HepG2 (cell line): ENCODE measurements at regions not wholly inside any gene's neighbourhood (a gene's known extent, or its start where the extent isn't known, plus 50 kb on each side); places are given as distances from the start of the nearest gene placed in this dataset.

Experiments
- ATAC-seq: fragments of 200-7000 bp; cut with Tn5 transposase; 3 replicates; pipeline ENCODE4 v1.9.1; 2020; ENCODE audit warnings: mild to moderate bottlenecking, moderate library complexity
- BruUV-seq: library from RNA; stranded (reverse); fragments of 400-500 nt; replicated peaks from 2 replicates; lab custom pipeline; 2021; lab: Mats Ljungman, UMichigan
- CTCF ChIA-PET: fragments of 300-600 bp; formaldehyde crosslinking; extraction: SDS; loops from one replicate; lab custom pipeline; 2021; ENCODE audit warnings: low total read pairs, inconsistent platforms, low intra/inter-chr PET ratio; lab: Yijun Ruan, JAX
- POLR2A ChIA-PET: fragments of 350-600 bp; sonication (Branson Sonifier 250); formaldehyde crosslinking; loops from one replicate; lab custom pipeline; 2020; ENCODE audit warnings: antibody characterized with exemption, inconsistent platforms; lab: Yijun Ruan, JAX
- DNase-seq: peaks from one replicate; pipeline ENCODE4 v3.0.0-alpha.2; 2015; ENCODE audit warnings: low spot score
- FAIRE-seq: peaks from 3 replicates; lab custom pipeline; 2011; peaks lifted over from hg19 to GRCh38; lab: Jason Lieb, UNC
- H2AFZ ChIP-seq: one replicate; pipeline ENCODE4 v1.6.1; 2011; ENCODE audit warnings: low read length, inconsistent platforms
- H3K27ac ChIP-seq: fragments of 300-600 bp; 3 replicates; pipeline ENCODE4 v1.8.0; 2011; ENCODE audit warnings: mixed run types, mild to moderate bottlenecking, mixed read lengths, low read length, inconsistent platforms; ENCODE audit not compliant: insufficient read depth; ENCODE audit errors: extremely low read length
- H3K27me3 ChIP-seq, 2 experiments: fragments of 200-600 bp in 1 of 2; 2 replicates in 1 of 2; 3 replicates in 1 of 2; pipeline versions ENCODE4 v1.6.0 to v1.8.0; 2011; ENCODE audit warnings: low read length in 2 of 2, mild to moderate bottlenecking in 2 of 2, moderate library complexity in 2 of 2, inconsistent platforms in 1 of 2; ENCODE audit not compliant: insufficient read depth in 2 of 2, control insufficient read depth in 1 of 2
- H3K36me3 ChIP-seq, 2 experiments: fragments of 200-600 bp in 1 of 2; replicated peaks in 1 of 2; 2 replicates in 1 of 2; 3 replicates in 1 of 2; pipeline versions ENCODE4 v1.5.1 to v1.8.0; 2011; ENCODE audit warnings: low read length in 2 of 2, inconsistent platforms in 1 of 2; ENCODE audit not compliant: insufficient read depth in 2 of 2, control insufficient read depth in 1 of 2
- H3K4me1 ChIP-seq: 2 replicates; pipeline ENCODE4 v1.5.1; 2012; ENCODE audit warnings: low read length, inconsistent platforms; ENCODE audit not compliant: insufficient read depth
- H3K4me2 ChIP-seq: 2 replicates; pipeline ENCODE4 v1.6.0; 2011; ENCODE audit warnings: low read depth, low read length, inconsistent platforms
- H3K4me3 ChIP-seq, 3 experiments: fragments of 200-600 bp in 1 of 3; sonication (generic), shearing (Covaris generic) in 1 of 3; replicated peaks in 1 of 3; 2 replicates each; pipeline ENCODE4 v1.5.1; 2011 to 2016; ENCODE audit warnings: low read length in 3 of 3, inconsistent platforms in 2 of 3, low read depth in 2 of 3, mild to moderate bottlenecking in 2 of 3, control low read depth in 1 of 3, mixed read lengths in 1 of 3; ENCODE audit not compliant: insufficient read depth in 1 of 3
- H3K79me2 ChIP-seq: one replicate; pipeline ENCODE4 v1.6.1; 2011; ENCODE audit warnings: low read length, inconsistent platforms; ENCODE audit not compliant: insufficient read depth
- H3K9ac ChIP-seq: 2 replicates; pipeline ENCODE4 v1.6.0; 2011; ENCODE audit warnings: mild to moderate bottlenecking, low read depth, low read length, inconsistent platforms; ENCODE audit not compliant: insufficient read depth
- H3K9me3 ChIP-seq: 2 replicates; pipeline ENCODE4 v1.5.1; 2012; ENCODE audit warnings: mild to moderate bottlenecking, low read length
- H4K20me1 ChIP-seq: 2 replicates; pipeline ENCODE4 v1.6.0; 2011; ENCODE audit warnings: inconsistent platforms, mild to moderate bottlenecking, low read length, moderate library complexity; ENCODE audit not compliant: insufficient read depth
- ARNT2 ChIP-seq: sonication (generic); formaldehyde crosslinking; IDR thresholded peaks from 2 replicates; pipeline ENCODE4 v1.8.0; 2022; ENCODE audit warnings: mild to moderate bottlenecking, low read depth, missing genetic modification reagents, moderate library complexity
- SIN3B ChIP-seq: fragments of 150-350 bp; IDR thresholded peaks from 2 replicates; pipeline ENCODE4 v1.6.1; 2014; ENCODE audit warnings: low read length
- ZNF564 ChIP-seq: sonication (generic); formaldehyde crosslinking; IDR thresholded peaks from 2 replicates; pipeline ENCODE4 v1.8.1; 2023; ENCODE audit warnings: mild to moderate bottlenecking, missing genetic modification reagents
- WGBS: methylation state at CpG from one replicate; pipeline ENCODE4 v1.1.6; 2017; ENCODE audit warnings: low lambda C conversion rate; 5-methylcytosine and 5-hydroxymethylcytosine counted together
- in situ Hi-C: cut with HindIII; loops from 2 replicates; pipeline ENCODE4 v1.10.0; 2017; ENCODE audit warnings: low pct_unique_long_range_greater_than_20kb; ENCODE audit not compliant: extremely low pct_ligation_motif_present
- intact Hi-C: fragments of 100-400 bp; cut with micrococcal nuclease; formaldehyde crosslinking; loops from one replicate; pipeline ENCODE4 v1.10.0; 2022; ENCODE audit not compliant: unreplicated experiment
- TF ChIP-seq, protein P1 (sequence below): sonication (generic); formaldehyde crosslinking; IDR thresholded peaks from 2 replicates; pipeline ENCODE4 v1.4.0; 2020; ENCODE audit warnings: missing genetic modification reagents

DNA sequence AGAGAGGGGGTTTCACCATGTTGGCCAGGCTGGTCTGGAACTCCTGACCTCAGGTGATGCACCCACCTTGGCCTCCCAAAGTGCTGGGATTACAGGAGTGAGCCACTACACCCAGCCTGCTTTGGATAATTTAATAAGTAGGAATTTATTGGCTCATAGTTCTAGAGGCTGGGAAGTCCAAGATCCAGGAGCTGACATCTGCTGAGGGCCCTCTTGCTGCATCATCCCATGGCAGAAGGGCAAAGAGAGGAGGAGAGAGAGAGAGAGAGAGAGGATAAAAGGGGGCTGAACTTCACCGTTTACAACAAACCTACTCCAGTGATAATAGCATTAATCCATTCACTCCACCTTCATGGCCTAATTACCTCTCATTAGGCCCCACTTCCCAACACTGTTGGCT lies 62.0 kb upstream of the HES1 start:
- Histone ChIP-seq H3K9me3 (no peaks in the 10 kb centered on the region), H3K27ac (no peak overlapping the region), H3K36me3 (no peaks in the 10 kb centered on the region), H3K4me1 (peaks cover 83% of the 10 kb centered on the region), H3K27me3 (no peaks in the 10 kb centered on the region; a peak in 1 of 5 replicates), H2AFZ (no peak overlapping the region), H4K20me1 (no peaks in the 10 kb centered on the region), H3K4me3 (no peak overlapping the region), H3K9ac (no peak overlapping the region), H3K4me2 (no peak overlapping the region), H3K79me2 (no peaks in the 10 kb centered on the region)
- no TSS peak for BruUV-seq
- TF ChIP-seq, protein P1, sequence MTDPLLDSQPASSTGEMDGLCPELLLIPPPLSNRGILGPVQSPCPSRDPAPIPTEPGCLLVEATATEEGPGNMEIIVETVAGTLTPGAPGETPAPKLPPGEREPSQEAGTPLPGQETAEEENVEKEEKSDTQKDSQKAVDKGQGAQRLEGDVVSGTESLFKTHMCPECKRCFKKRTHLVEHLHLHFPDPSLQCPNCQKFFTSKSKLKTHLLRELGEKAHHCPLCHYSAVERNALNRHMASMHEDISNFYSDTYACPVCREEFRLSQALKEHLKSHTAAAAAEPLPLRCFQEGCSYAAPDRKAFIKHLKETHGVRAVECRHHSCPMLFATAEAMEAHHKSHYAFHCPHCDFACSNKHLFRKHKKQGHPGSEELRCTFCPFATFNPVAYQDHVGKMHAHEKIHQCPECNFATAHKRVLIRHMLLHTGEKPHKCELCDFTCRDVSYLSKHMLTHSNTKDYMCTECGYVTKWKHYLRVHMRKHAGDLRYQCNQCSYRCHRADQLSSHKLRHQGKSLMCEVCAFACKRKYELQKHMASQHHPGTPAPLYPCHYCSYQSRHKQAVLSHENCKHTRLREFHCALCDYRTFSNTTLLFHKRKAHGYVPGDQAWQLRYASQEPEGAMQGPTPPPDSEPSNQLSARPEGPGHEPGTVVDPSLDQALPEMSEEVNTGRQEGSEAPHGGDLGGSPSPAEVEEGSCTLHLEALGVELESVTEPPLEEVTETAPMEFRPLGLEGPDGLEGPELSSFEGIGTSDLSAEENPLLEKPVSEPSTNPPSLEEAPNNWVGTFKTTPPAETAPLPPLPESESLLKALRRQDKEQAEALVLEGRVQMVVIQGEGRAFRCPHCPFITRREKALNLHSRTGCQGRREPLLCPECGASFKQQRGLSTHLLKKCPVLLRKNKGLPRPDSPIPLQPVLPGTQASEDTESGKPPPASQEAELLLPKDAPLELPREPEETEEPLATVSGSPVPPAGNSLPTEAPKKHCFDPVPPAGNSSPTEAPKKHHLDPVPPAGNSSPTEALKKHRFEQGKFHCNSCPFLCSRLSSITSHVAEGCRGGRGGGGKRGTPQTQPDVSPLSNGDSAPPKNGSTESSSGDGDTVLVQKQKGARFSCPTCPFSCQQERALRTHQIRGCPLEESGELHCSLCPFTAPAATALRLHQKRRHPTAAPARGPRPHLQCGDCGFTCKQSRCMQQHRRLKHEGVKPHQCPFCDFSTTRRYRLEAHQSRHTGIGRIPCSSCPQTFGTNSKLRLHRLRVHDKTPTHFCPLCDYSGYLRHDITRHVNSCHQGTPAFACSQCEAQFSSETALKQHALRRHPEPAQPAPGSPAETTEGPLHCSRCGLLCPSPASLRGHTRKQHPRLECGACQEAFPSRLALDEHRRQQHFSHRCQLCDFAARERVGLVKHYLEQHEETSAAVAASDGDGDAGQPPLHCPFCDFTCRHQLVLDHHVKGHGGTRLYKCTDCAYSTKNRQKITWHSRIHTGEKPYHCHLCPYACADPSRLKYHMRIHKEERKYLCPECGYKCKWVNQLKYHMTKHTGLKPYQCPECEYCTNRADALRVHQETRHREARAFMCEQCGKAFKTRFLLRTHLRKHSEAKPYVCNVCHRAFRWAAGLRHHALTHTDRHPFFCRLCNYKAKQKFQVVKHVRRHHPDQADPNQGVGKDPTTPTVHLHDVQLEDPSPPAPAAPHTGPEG (CRISPR knock-in tag), result no peak
- TF ChIP-seq SIN3B (no peak), ARNT2 (CRISPR knock-in tag) (no peak), ZNF564 (CRISPR knock-in tag) (peak; percentile 93; the same call in 1 of the 2 replicates)
- POLR2A ChIA-PET, result interaction anchor here (5.2 kb wide), 1 partner anchor 61 kb away, joined by 128 read pairs; the partner anchor contains the start of gene HES1
- FAIRE-seq (no peak), ATAC-seq (no peak), DNase-seq (no peak)
- intact Hi-C loops, result loop anchor here (10.0 kb wide), 1 partner anchor 241 kb away; no protein-coding TSS in a partner anchor
- in situ Hi-C loops, result loop anchor here (10.0 kb wide), 1 partner anchor 61 kb away; the partner anchor contains the start of gene HES1
- CTCF ChIA-PET, result no interaction called here
- 67% methylated on average over 1 of the region's 1 CpG for WGBS
